ENCODE measurements at regions not wholly inside any gene's neighbourhood (a gene's known extent, or its start where the extent isn't known, plus 50 kb on each side); places are given as distances from the start of the nearest gene placed in this dataset.

DNA sequence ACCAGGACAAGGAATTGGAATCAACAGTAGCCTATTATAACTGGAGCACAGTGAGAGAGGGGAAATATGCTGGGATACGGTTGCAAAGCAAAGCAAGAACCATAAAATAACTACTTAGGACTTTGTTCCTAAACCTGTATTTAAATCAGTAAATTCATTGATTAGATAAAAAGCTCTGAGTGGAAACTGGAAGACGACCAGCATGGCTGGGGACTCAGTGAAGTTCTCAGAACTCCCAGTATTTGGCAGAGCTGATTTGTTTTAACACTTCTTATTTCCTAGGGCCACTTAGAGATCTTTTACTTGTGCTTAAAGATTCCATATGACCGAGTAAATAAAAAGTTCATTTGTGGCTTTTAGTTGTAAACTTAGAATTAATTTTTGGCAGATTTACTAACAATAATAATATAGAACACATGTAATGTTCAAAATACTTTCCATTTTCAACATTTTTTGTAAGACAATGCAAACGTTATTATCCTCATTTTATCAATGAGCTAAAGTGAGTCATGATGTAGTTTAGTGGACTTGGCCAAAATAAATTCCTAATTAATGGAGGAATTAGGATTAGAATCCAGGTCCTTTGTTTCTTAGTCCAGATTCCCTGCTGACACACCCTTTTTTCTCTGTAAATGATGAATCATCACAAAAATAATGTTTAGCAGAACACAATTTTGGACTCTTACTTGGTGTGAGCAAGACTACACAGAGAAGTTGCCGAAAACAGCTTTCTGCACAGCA is 392.9 kb downstream of the GJA1 start:
- H3K4me3 Mint-ChIP-seq (ENCODE audit: unreplicated experiment), result no peak overlapping the region
- no peaks in the 10 kb centered on the region for H3K36me3 Mint-ChIP-seq (ENCODE audit: unreplicated experiment)
- no peak overlapping the region for H3K27ac Mint-ChIP-seq (ENCODE audit: unreplicated experiment)
- TF ChIP-seq, protein P1, sequence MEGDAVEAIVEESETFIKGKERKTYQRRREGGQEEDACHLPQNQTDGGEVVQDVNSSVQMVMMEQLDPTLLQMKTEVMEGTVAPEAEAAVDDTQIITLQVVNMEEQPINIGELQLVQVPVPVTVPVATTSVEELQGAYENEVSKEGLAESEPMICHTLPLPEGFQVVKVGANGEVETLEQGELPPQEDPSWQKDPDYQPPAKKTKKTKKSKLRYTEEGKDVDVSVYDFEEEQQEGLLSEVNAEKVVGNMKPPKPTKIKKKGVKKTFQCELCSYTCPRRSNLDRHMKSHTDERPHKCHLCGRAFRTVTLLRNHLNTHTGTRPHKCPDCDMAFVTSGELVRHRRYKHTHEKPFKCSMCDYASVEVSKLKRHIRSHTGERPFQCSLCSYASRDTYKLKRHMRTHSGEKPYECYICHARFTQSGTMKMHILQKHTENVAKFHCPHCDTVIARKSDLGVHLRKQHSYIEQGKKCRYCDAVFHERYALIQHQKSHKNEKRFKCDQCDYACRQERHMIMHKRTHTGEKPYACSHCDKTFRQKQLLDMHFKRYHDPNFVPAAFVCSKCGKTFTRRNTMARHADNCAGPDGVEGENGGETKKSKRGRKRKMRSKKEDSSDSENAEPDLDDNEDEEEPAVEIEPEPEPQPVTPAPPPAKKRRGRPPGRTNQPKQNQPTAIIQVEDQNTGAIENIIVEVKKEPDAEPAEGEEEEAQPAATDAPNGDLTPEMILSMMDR (IDR thresholded peaks at IDR 0.05), result no peak
- no peak for DNase-seq (ENCODE audit: extremely low spot score, unreplicated experiment)
- H3K4me1 Mint-ChIP-seq (ENCODE audit: unreplicated experiment), result peaks cover 26% of the 10 kb centered on the region
- H3K9me3 Mint-ChIP-seq (ENCODE audit: unreplicated experiment), result no peaks in the 10 kb centered on the region
- H3K27me3 Mint-ChIP-seq (ENCODE audit: unreplicated experiment), result no peaks in the 10 kb centered on the region

DNA sequence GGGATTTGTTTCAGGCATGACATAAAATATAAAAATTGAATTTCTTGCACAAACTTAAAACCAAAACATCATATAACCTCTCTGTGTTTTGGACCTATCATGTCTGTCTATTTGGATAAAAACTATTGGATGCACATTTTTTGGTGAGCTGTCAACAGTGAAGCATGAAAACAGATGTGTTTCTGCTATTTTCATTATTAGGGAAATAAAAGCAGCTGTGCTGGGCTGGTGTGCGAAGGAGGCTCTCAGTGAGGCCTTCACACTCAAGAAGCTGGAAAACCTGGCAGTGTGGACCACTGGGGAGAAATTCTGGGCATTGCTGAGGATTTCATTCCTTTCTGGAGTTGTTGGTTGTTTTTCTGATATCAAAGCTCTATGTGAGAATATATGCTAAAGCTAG is 395.3 kb downstream of the GJA1 start:
- Mint-ChIP-seq H3K36me3 (ENCODE audit: unreplicated experiment) (peaks cover 2% of the 10 kb centered on the region), H3K27ac (ENCODE audit: unreplicated experiment) (no peak overlapping the region), H3K27me3 (ENCODE audit: unreplicated experiment) (no peaks in the 10 kb centered on the region), H3K4me3 (ENCODE audit: unreplicated experiment) (no peak overlapping the region), H3K4me1 (ENCODE audit: unreplicated experiment) (peaks cover 16% of the 10 kb centered on the region), H3K9me3 (ENCODE audit: unreplicated experiment) (no peaks in the 10 kb centered on the region)
- no peak for DNase-seq (ENCODE audit: extremely low spot score, unreplicated experiment)
- TF ChIP-seq, protein P1 (IDR thresholded peaks at IDR 0.05), result no peak

DNA sequence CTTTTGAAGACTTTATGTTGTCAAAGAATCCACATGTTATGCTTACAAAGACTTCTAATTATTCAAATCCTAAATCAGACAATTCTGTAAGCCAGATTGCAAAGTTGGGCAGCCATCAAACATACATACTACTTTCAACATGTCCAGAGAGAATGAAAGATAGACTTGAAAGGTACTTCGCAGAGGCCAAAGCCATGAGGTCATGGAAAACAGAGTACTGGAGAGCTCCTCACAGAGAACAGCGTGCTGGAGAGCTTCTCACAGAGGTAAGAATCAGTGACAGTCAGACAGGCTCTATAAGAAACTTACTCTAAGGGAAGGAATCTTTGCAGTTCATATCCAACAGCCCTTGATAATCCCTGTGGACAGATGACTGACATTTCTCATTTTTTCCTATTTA is 400.2 kb downstream of the GJA1 start:
- Mint-ChIP-seq H3K4me3 (ENCODE audit: unreplicated experiment) (no peak overlapping the region), H3K9me3 (ENCODE audit: unreplicated experiment) (no peaks in the 10 kb centered on the region), H3K36me3 (ENCODE audit: unreplicated experiment) (peaks cover 2% of the 10 kb centered on the region), H3K27me3 (ENCODE audit: unreplicated experiment) (no peaks in the 10 kb centered on the region), H3K27ac (ENCODE audit: unreplicated experiment) (no peak overlapping the region), H3K4me1 (ENCODE audit: unreplicated experiment) (peaks cover 19% of the 10 kb centered on the region)
- TF ChIP-seq, protein P1 (IDR thresholded peaks at IDR 0.05), result no peak
- no peak for DNase-seq (ENCODE audit: extremely low spot score, unreplicated experiment)

DNA sequence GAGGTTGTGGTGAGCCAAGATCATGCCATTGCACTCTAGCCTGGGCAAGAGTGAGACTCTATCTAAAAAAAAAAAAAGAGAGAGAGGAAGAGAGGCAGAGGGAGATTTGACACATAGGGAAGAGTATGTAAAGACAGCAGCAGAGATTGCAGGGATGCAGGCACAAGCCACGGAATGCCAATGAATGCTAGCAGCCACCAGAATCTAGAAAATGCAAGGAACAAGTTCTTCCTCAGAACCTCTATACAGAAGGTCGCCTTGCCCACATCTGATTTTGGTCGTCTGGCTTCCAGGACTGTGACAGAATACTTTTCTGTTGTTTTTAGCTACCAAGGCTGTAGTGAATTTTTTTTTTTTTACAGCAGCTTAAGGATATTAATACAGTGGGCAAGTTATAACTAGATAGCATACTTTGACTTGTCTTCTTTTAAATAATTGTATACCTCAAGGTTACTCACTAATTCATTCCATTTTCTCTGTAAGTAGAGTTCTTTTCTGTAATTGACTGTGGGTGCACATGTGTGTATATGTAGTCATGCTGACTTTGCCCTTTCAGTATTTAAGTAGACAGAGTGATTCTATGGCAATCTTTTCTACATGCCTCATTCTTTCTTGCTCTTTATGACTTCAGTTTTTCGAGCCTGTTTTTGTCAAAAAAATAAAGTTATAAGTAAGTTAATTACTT is 402.2 kb downstream of the GJA1 start:
- Mint-ChIP-seq H3K4me1 (ENCODE audit: unreplicated experiment) (peaks cover 14% of the 10 kb centered on the region), H3K9me3 (ENCODE audit: unreplicated experiment) (no peaks in the 10 kb centered on the region), H3K4me3 (ENCODE audit: unreplicated experiment) (no peak overlapping the region), H3K36me3 (ENCODE audit: unreplicated experiment) (peaks cover 2% of the 10 kb centered on the region), H3K27ac (ENCODE audit: unreplicated experiment) (no peak overlapping the region), H3K27me3 (ENCODE audit: unreplicated experiment) (no peaks in the 10 kb centered on the region)
- no peak for DNase-seq (ENCODE audit: extremely low spot score, unreplicated experiment)
- TF ChIP-seq, protein P1 (IDR thresholded peaks at IDR 0.05), result no peak

DNA sequence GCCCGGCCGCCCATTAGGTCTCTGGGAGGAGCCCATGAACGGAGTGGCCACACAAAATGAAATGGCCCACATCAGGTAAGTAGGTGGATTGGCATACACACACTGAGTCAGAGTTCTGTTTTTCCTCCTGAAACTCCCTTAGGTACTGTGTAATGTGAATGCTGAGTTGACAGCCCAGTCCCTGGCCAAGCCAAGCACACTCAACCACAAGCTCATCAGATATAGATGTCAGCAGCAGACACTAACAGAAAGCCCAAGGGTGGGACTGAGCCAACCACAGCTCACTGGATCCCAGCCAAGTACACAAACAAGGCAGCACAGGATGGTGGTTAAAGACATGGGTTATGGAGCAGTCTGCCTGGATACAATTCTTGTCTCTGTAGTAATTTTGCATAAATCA is 403.4 kb downstream of the GJA1 start:
- no peaks in the 10 kb centered on the region for H3K9me3 Mint-ChIP-seq (ENCODE audit: unreplicated experiment)
- no peaks in the 10 kb centered on the region for H3K36me3 Mint-ChIP-seq (ENCODE audit: unreplicated experiment)
- TF ChIP-seq, protein P1 (IDR thresholded peaks at IDR 0.05), result no peak
- DNase-seq (ENCODE audit: extremely low spot score, unreplicated experiment), result no peak
- H3K4me3 Mint-ChIP-seq (ENCODE audit: unreplicated experiment), result no peak overlapping the region
- H3K4me1 Mint-ChIP-seq (ENCODE audit: unreplicated experiment), result peaks cover 14% of the 10 kb centered on the region
- peak overlapping the region; percentile 53 for H3K27ac Mint-ChIP-seq (ENCODE audit: unreplicated experiment)
- H3K27me3 Mint-ChIP-seq (ENCODE audit: unreplicated experiment), result no peaks in the 10 kb centered on the region
